Mucosa of descending colon (tissue), 3 donors: ENCODE measurements at regions not wholly inside any gene's neighbourhood (a gene's known extent, or its start where the extent isn't known, plus 50 kb on each side); places are given as distances from the start of the nearest gene placed in this dataset.

Experiments
- ATAC-seq: fragments of 200-7000 bp; cut with Tn5 transposase; one replicate; pipeline ENCODE4 v1.9.1; 2020; ENCODE audit warnings: mild to moderate bottlenecking, moderate library complexity
- DNase-seq, 3 donors: peaks; one replicate each; pipeline ENCODE4 v3.0.0-alpha.2; 2020
- H3K36me3 ChIP-seq: fragments of 200-600 bp; one replicate; pipeline ENCODE4 v1.8.0; 2021; ENCODE audit warnings: low read depth, mild to moderate bottlenecking
- H3K4me1 ChIP-seq: fragments of 200-600 bp; one replicate; pipeline ENCODE4 v1.8.0; 2021; ENCODE audit warnings: low read depth, mild to moderate bottlenecking
- H3K4me3 ChIP-seq: fragments of 200-600 bp; one replicate; pipeline ENCODE4 v1.8.0; 2021; ENCODE audit warnings: mild to moderate bottlenecking
- H3K9me3 ChIP-seq: fragments of 200-600 bp; one replicate; pipeline ENCODE4 v1.8.0; 2021; ENCODE audit warnings: mild to moderate bottlenecking
- CTCF ChIP-seq: fragments of 200-600 bp; IDR thresholded peaks from one replicate; pipeline ENCODE4 v1.8.0; 2022; ENCODE audit warnings: antibody characterized with exemption, mild to moderate bottlenecking
- intact Hi-C, 2 donors: fragments of 100-400 bp; cut with DNase I in 1 of 2; cut with micrococcal nuclease in 1 of 2; formaldehyde crosslinking; loops; one replicate each; pipeline versions ENCODE4 v1.11.0 to v1.11.1; 2022; cut with DNase I, micrococcal nuclease
- donor health status: DM: no; HTN: no; CAD: no; lungs with moderate emphysema.
- donor health status: DM: no; HTN: no; CAD: no.
- donor health status: DM: no; HTN: yes; CAD: no.

GRCh38 chr4:123288309-123289025, 108.1 kb upstream of the SPRY1 start:
- DNase-seq (no peak), ATAC-seq (no peak)
- intact Hi-C loops, result no loop called here
- peaks cover 17% of the 10 kb centered on the region for H3K9me3 ChIP-seq
- H3K36me3 ChIP-seq, result no peaks in the 10 kb centered on the region
- no peak overlapping the region for H3K4me3 ChIP-seq
- TF ChIP-seq CTCF, result no peak
- H3K4me1 ChIP-seq, result no peaks in the 10 kb centered on the region

DNA sequence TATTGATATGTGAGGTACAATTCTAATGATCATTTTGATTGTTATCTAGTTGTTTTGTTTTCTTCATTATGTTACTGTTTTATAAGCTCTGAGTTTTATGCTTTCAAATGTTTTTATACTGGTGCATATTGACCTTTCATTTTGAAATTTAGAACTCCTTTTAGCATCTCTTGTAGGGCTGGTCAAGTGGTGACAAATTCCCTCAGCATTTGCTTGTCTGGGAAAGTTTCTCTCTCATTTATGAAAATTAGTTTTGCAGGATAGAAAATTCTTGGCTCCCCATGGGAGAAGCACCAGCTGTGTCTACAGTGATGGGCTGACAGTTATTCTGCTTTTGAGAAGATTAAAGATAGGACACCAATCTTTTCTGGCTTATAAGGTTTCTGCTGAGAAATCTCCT, 105.3 kb upstream of the SPRY1 start:
- Histone ChIP-seq H3K36me3 (no peaks in the 10 kb centered on the region), H3K9me3 (peaks cover 17% of the 10 kb centered on the region), H3K4me3 (no peak overlapping the region), H3K4me1 (no peaks in the 10 kb centered on the region)
- DNase-seq, result no peak
- TF ChIP-seq CTCF, result no peak
- intact Hi-C loops, result no loop called here
- ATAC-seq, result no peak

GRCh38 chr4:123297836-123298235, 98.8 kb upstream of the SPRY1 start:
- no peak for ATAC-seq
- intact Hi-C loops, result no loop called here
- no peak for TF ChIP-seq CTCF
- H3K4me1 ChIP-seq, result no peaks in the 10 kb centered on the region
- DNase-seq, result no peak
- H3K36me3 ChIP-seq, result no peaks in the 10 kb centered on the region
- no peaks in the 10 kb centered on the region for H3K9me3 ChIP-seq
- no peak overlapping the region for H3K4me3 ChIP-seq

- intact Hi-C loops, result no loop called here
- Histone ChIP-seq H3K4me1 (no peaks in the 10 kb centered on the region), H3K4me3 (no peak overlapping the region), H3K9me3 (no peaks in the 10 kb centered on the region), H3K36me3 (no peaks in the 10 kb centered on the region)
- no peak for DNase-seq
- no peak for TF ChIP-seq CTCF
- ATAC-seq, result no peak
Measured at GRCh38 chr4:123298261-123298660, 98.3 kb upstream of the SPRY1 start.

DNA sequence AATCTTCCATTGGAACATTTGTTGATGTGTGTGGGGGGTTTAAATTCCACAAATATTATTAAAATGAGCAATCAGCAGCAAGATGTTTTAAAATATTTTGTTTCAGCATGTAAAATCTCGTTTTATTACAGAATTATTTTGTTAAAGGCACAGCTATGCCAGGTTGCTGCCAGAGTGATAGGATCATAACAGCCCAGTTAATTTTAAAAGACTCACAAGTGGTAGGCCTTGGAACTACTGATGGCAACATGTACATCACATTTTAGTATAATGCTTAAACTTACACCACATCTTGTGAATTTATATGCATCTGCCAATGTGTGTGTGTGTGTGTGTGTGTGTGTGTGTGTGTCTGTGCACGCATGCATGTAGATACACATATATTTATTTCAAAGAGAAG, 97.8 kb upstream of the SPRY1 start:
- intact Hi-C loops, result no loop called here
- ATAC-seq, result no peak
- Histone ChIP-seq H3K4me1 (no peaks in the 10 kb centered on the region), H3K9me3 (no peaks in the 10 kb centered on the region), H3K36me3 (no peaks in the 10 kb centered on the region), H3K4me3 (no peak overlapping the region)
- TF ChIP-seq CTCF, result no peak
- no peak for DNase-seq
